GM21529 (cell line): ENCODE measurements at regions not wholly inside any gene's neighbourhood (a gene's known extent, or its start where the extent isn't known, plus 50 kb on each side); places are given as distances from the start of the nearest gene placed in this dataset.
"Not testable (repeated sequence)": the region's sequence is repeated elsewhere in the genome, so short reads cannot be mapped to it uniquely, and the experiment has no call there.

Source experiments
- ATAC-seq: cut with Tn5 transposase; IDR thresholded peaks from one replicate; pipeline ENCODE4 v1.9.1; 2021; ENCODE audit not compliant: unreplicated experiment

- no peak for ATAC-seq
Measured at GRCh38 chr12:118536306-118536906, 160.1 kb downstream of the SUDS3 start.

GRCh38 chr12:118537481-118537917 lies 161.1 kb downstream of the SUDS3 start:
- no peak for ATAC-seq

- no peak for ATAC-seq
Measured at GRCh38 chr12:118541071-118541470, 164.7 kb downstream of the SUDS3 start.

GRCh38 chr12:118541934-118542333 lies 165.6 kb downstream of the SUDS3 start:
- ATAC-seq = no peak

GRCh38 chr12:118543651-118544050 lies 167.3 kb downstream of the SUDS3 start:
- no peak for ATAC-seq

- ATAC-seq = no peak
Measured at GRCh38 chr12:118544569-118544968, 168.2 kb downstream of the SUDS3 start.

GRCh38 chr12:118547606-118548005 lies 171.3 kb downstream of the SUDS3 start:
- not testable (repeated sequence) for ATAC-seq

- no peak for ATAC-seq
Measured at GRCh38 chr12:118548887-118549509, 172.6 kb downstream of the SUDS3 start.

GRCh38 chr12:118549510-118549980 lies 173.2 kb downstream of the SUDS3 start:
- ATAC-seq = no peak

GRCh38 chr12:118553856-118554504 lies 177.6 kb downstream of the SUDS3 start:
- no peak for ATAC-seq

- ATAC-seq = no peak
Measured at GRCh38 chr12:118558941-118559340, 182.6 kb downstream of the SUDS3 start.

- no peak for ATAC-seq
Measured at GRCh38 chr12:118560733-118561132, 184.4 kb downstream of the SUDS3 start.

GRCh38 chr12:118571730-118572129 lies 195.4 kb downstream of the SUDS3 start:
- no peak for ATAC-seq

- ATAC-seq = no peak
Measured at GRCh38 chr12:118574288-118574687, 197.9 kb downstream of the SUDS3 start.

- no peak for ATAC-seq
Measured at GRCh38 chr12:118575730-118576129, 199.4 kb downstream of the SUDS3 start.

- ATAC-seq = no peak
Measured at GRCh38 chr12:118581371-118581770, 205.0 kb downstream of the SUDS3 start.

- ATAC-seq = no peak
Measured at GRCh38 chr12:118582863-118583262, 206.5 kb downstream of the SUDS3 start.

- ATAC-seq = no peak
Measured at GRCh38 chr12:118586433-118586832, 210.1 kb downstream of the SUDS3 start.

GRCh38 chr12:118589162-118589561 lies 212.8 kb downstream of the SUDS3 start:
- no peak for ATAC-seq

- ATAC-seq = no peak
Measured at GRCh38 chr12:118590406-118591150, 214.2 kb downstream of the SUDS3 start.

GRCh38 chr12:118603610-118604361 lies 227.4 kb downstream of the SUDS3 start:
- no peak for ATAC-seq
